Heart left ventricle (tissue), 13 donors: ENCODE measurements at regions not wholly inside any gene's neighbourhood (a gene's known extent, or its start where the extent isn't known, plus 50 kb on each side); places are given as distances from the start of the nearest gene placed in this dataset.

Source experiments
- POLR2A ChIP-seq, 2 donors: fragments of 450-650 bp; IDR thresholded peaks; one replicate each; pipeline ENCODE4 v1.6.1; 2017; ENCODE audit warnings: antibody characterized with exemption in 2 of 2, mild to moderate bottlenecking in 2 of 2, moderate library complexity in 2 of 2
- TF ChIP-seq, protein P1 (sequence below), 12 donors: fragments of 200-600 bp; sonication (generic) in 4 of 12; IDR thresholded peaks; one replicate each; pipeline versions ENCODE4 v1.5.0 to v1.8.0; 2018 to 2022; ENCODE audit warnings: antibody characterized with exemption in 12 of 12, mild to moderate bottlenecking in 5 of 12
- donor health status: ischemic (EF 13 %, LVEDD 7.1; RV severe dilation, severe dysfunction).
- donor health status: DM: no; HTN: yes; CAD: no.
- donor health status: DM: no; HTN: no; CAD: no.
- donor health status: ischemic (EF 25% LVEDD 6.9; RV normal size, moderate dysfunction).
- donor health status: ischemic (EF 25% LVEDD 5.7; RV mildly dilated, moderate dysfunction).
- donor health status: ischemic (EF 35%, LVEDD 5.7; RV mildly dilated, moderate dysfunction).
- donor health status: nonischemic (EF 11% LVEDD 7.7; RV severe dilation, severe dysfunction).
- donor health status: DM: yes; HTN: yes; CAD: no.
- donor health status: PGD.
- donor health status: ischemic (EF 29% LVEDD 5.4; RV normal size, mild dysfunction).
- donor health status: nonischemic (EF 23%, LVEDD 6.1; RV moderate dilation, normal function).

DNA sequence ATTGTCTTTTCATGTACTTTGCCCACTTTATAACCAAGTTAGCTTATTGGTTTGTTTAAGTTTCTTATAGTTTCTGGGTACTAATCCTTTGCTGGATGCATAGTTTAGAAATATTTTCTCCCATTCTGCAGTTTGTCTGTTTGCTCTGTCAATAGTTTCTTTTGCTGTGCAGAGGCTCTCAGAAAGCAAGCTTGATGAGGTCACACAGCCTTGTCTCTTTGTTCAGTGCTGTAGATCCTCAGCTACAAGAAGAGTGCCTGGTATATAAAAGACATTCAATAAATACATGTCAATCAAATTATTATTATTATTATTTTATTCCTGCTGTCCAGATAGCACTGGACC lies 55.2 kb upstream of the MEDAG start:
- TF ChIP-seq, protein P1, sequence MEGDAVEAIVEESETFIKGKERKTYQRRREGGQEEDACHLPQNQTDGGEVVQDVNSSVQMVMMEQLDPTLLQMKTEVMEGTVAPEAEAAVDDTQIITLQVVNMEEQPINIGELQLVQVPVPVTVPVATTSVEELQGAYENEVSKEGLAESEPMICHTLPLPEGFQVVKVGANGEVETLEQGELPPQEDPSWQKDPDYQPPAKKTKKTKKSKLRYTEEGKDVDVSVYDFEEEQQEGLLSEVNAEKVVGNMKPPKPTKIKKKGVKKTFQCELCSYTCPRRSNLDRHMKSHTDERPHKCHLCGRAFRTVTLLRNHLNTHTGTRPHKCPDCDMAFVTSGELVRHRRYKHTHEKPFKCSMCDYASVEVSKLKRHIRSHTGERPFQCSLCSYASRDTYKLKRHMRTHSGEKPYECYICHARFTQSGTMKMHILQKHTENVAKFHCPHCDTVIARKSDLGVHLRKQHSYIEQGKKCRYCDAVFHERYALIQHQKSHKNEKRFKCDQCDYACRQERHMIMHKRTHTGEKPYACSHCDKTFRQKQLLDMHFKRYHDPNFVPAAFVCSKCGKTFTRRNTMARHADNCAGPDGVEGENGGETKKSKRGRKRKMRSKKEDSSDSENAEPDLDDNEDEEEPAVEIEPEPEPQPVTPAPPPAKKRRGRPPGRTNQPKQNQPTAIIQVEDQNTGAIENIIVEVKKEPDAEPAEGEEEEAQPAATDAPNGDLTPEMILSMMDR (IDR thresholded peaks at IDR 0.05), result no peak
- no peak for TF ChIP-seq POLR2A (IDR thresholded peaks at IDR 0.05)
